HEK293 (cell line): ENCODE measurements at regions not wholly inside any gene's neighbourhood (a gene's known extent, or its start where the extent isn't known, plus 50 kb on each side); places are given as distances from the start of the nearest gene placed in this dataset.

Experiments
- CTCF ChIA-PET: fragments of 350-600 bp; formaldehyde crosslinking; extraction: SDS; loops from one replicate; lab custom pipeline; 2021; ENCODE audit warnings: antibody characterized with exemption; lab: Yijun Ruan, JAX
- POLR2A ChIA-PET: fragments of 300-600 bp; formaldehyde crosslinking; extraction: SDS; loops from one replicate; lab custom pipeline; 2020; ENCODE audit warnings: antibody characterized with exemption, inconsistent platforms; lab: Yijun Ruan, JAX
- H3K27ac ChIP-seq: fragments of 200-500 bp; sonication (Bioruptor generic); 2 replicates; pipeline ENCODE4 v1.5.1; 2014; ENCODE audit warnings: low read depth, low read length, control low read depth, inconsistent platforms; ENCODE audit errors: extremely low read depth
- H3K36me3 ChIP-seq, 2 experiments: fragments of 200-500 bp in 1 of 2; sonication (Bioruptor generic) in 1 of 2; 1 replicate in 1 of 2; 2 replicates in 1 of 2; pipeline ENCODE4 v1.5.1; 2014 to 2017; ENCODE audit warnings: inconsistent platforms in 2 of 2, low read length in 2 of 2; ENCODE audit not compliant: control insufficient read depth in 2 of 2, insufficient read depth in 1 of 2
- H3K4me1 ChIP-seq: fragments of 200-500 bp; sonication (Bioruptor generic); 2 replicates; pipeline ENCODE4 v1.5.1; 2014; ENCODE audit warnings: mild to moderate bottlenecking, low read length, inconsistent platforms; ENCODE audit not compliant: control insufficient read depth, insufficient read depth
- H3K4me3 ChIP-seq: 2 replicates; pipeline ENCODE4 v1.5.1; 2011; ENCODE audit warnings: low read depth, mild to moderate bottlenecking, control low read depth, low read length, moderate library complexity
- H3K9me3 ChIP-seq: fragments of 200-500 bp; sonication (Bioruptor generic); 2 replicates; pipeline ENCODE4 v1.5.1; 2014; ENCODE audit warnings: low read depth, low read length, inconsistent platforms; ENCODE audit not compliant: control insufficient read depth, insufficient read depth
- GLIS2 ChIP-seq: fragments of 450-650 bp; formaldehyde crosslinking; IDR thresholded peaks from 2 replicates; pipeline ENCODE4 v1.5.1; 2016; ENCODE audit warnings: missing biosample characterization, missing genetic modification characterization
- KLF1 ChIP-seq: fragments of 450-650 bp; formaldehyde crosslinking; IDR thresholded peaks from 2 replicates; pipeline ENCODE4 v1.5.1; 2016; ENCODE audit warnings: missing biosample characterization, missing genetic modification characterization
- SETDB1 ChIP-seq: IDR thresholded peaks from one replicate; pipeline ENCODE4 v1.6.1; 2017; ENCODE audit warnings: mild to moderate bottlenecking, low read length, moderate library complexity, mixed read lengths; ENCODE audit not compliant: insufficient read length
- ZBTB21 ChIP-seq: fragments of 450-650 bp; formaldehyde crosslinking; IDR thresholded peaks from 2 replicates; pipeline ENCODE4 v1.5.1; 2017; ENCODE audit warnings: missing biosample characterization, missing genetic modification characterization
- ZBTB8A ChIP-seq: fragments of 450-650 bp; formaldehyde crosslinking; IDR thresholded peaks from 2 replicates; pipeline ENCODE4 v1.5.1; 2016; ENCODE audit warnings: missing biosample characterization, missing genetic modification characterization
- ZEB2 ChIP-seq: fragments of 450-650 bp; formaldehyde crosslinking; IDR thresholded peaks from 2 replicates; pipeline ENCODE4 v1.5.1; 2016; ENCODE audit warnings: missing biosample characterization, missing genetic modification characterization
- ZFP41 ChIP-seq: fragments of 450-650 bp; formaldehyde crosslinking; IDR thresholded peaks from 2 replicates; pipeline ENCODE4 v1.5.1; 2016; ENCODE audit warnings: missing biosample characterization, missing genetic modification characterization, borderline replicate concordance
- ZFP69B ChIP-seq: fragments of 450-650 bp; formaldehyde crosslinking; IDR thresholded peaks from 2 replicates; pipeline ENCODE4 v1.5.1; 2016; ENCODE audit warnings: missing biosample characterization, missing genetic modification characterization
- ZNF121 ChIP-seq: fragments of 450-650 bp; formaldehyde crosslinking; IDR thresholded peaks from 2 replicates; pipeline ENCODE4 v1.5.1; 2016; ENCODE audit warnings: missing biosample characterization, missing genetic modification characterization
- ZNF16 ChIP-seq: fragments of 450-650 bp; formaldehyde crosslinking; IDR thresholded peaks from 2 replicates; pipeline ENCODE4 v1.5.1; 2016; ENCODE audit warnings: low read depth, missing biosample characterization, missing genetic modification characterization
- ZNF169 ChIP-seq: fragments of 450-650 bp; formaldehyde crosslinking; IDR thresholded peaks from 2 replicates; pipeline ENCODE4 v1.5.1; 2016; ENCODE audit warnings: missing biosample characterization, missing genetic modification characterization
- ZNF311 ChIP-seq: fragments of 450-650 bp; formaldehyde crosslinking; IDR thresholded peaks from 2 replicates; pipeline ENCODE4 v1.5.1; 2017; ENCODE audit warnings: missing biosample characterization, missing genetic modification characterization, borderline replicate concordance
- ZNF335 ChIP-seq: fragments of 450-650 bp; formaldehyde crosslinking; conservative IDR thresholded peaks from 2 replicates; pipeline ENCODE4 v1.5.1; 2016; ENCODE audit warnings: missing biosample characterization, missing genetic modification characterization
- ZNF423 ChIP-seq: fragments of 450-650 bp; formaldehyde crosslinking; IDR thresholded peaks from 2 replicates; pipeline ENCODE4 v1.5.1; 2016; ENCODE audit warnings: missing biosample characterization, missing genetic modification characterization
- ZNF433 ChIP-seq: fragments of 450-650 bp; formaldehyde crosslinking; IDR thresholded peaks from 2 replicates; pipeline ENCODE4 v1.5.1; 2016; ENCODE audit warnings: missing biosample characterization, missing genetic modification characterization, low read depth
- ZNF596 ChIP-seq: fragments of 450-650 bp; IDR thresholded peaks from 2 replicates; pipeline ENCODE4 v1.5.0; 2018; ENCODE audit warnings: missing biosample characterization, mild to moderate bottlenecking, missing genetic modification characterization, moderate library complexity
- ZNF626 ChIP-seq: fragments of 450-650 bp; sonication (Bioruptor Pico); formaldehyde crosslinking; IDR thresholded peaks from 2 replicates; pipeline ENCODE4 v1.5.1; 2018; ENCODE audit warnings: missing biosample characterization, missing genetic modification characterization, inconsistent platforms
- ZNF658 ChIP-seq: fragments of 450-650 bp; formaldehyde crosslinking; IDR thresholded peaks from 2 replicates; pipeline ENCODE4; 2016; ENCODE audit warnings: missing biosample characterization, missing genetic modification characterization
- ZNF768 ChIP-seq: fragments of 450-650 bp; formaldehyde crosslinking; IDR thresholded peaks from 2 replicates; pipeline ENCODE4 v1.5.1; 2018; ENCODE audit warnings: missing biosample characterization, mild to moderate bottlenecking, missing genetic modification characterization
- ZNF777 ChIP-seq: fragments of 450-650 bp; formaldehyde crosslinking; IDR thresholded peaks from 2 replicates; pipeline ENCODE4 v1.5.1; 2017; ENCODE audit warnings: missing biosample characterization, missing genetic modification characterization, borderline replicate concordance
- TF ChIP-seq, protein P1 (sequence below): fragments of 450-650 bp; formaldehyde crosslinking; IDR thresholded peaks from 2 replicates; pipeline ENCODE4 v1.5.1; 2016; ENCODE audit warnings: missing biosample characterization, missing genetic modification characterization, borderline replicate concordance
- TF ChIP-seq, protein P2 (sequence below): fragments of 450-650 bp; formaldehyde crosslinking; IDR thresholded peaks from 2 replicates; pipeline ENCODE4 v1.5.1; 2016; ENCODE audit warnings: missing biosample characterization, missing genetic modification characterization

DNA sequence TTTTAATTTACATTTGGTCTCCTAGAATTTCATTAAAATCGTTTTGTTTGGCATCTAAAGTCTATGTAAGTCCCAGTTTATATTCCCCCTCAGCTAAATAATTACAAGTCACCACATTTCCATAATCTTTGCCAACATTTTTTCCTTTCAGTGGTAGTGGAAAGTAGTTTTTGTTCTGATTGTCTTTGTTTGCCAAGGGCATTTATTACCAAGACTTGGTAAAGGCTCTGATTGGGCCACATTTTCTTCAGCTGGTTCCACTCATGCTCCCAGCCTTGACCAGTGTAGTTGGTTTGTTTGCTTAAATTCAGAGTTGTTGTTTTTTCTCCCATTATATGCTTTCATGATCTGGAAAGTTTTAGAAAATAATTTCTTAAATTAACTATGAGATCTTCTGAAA is 153.4 kb upstream of the MME start (continued):
- TF ChIP-seq, protein P1, sequence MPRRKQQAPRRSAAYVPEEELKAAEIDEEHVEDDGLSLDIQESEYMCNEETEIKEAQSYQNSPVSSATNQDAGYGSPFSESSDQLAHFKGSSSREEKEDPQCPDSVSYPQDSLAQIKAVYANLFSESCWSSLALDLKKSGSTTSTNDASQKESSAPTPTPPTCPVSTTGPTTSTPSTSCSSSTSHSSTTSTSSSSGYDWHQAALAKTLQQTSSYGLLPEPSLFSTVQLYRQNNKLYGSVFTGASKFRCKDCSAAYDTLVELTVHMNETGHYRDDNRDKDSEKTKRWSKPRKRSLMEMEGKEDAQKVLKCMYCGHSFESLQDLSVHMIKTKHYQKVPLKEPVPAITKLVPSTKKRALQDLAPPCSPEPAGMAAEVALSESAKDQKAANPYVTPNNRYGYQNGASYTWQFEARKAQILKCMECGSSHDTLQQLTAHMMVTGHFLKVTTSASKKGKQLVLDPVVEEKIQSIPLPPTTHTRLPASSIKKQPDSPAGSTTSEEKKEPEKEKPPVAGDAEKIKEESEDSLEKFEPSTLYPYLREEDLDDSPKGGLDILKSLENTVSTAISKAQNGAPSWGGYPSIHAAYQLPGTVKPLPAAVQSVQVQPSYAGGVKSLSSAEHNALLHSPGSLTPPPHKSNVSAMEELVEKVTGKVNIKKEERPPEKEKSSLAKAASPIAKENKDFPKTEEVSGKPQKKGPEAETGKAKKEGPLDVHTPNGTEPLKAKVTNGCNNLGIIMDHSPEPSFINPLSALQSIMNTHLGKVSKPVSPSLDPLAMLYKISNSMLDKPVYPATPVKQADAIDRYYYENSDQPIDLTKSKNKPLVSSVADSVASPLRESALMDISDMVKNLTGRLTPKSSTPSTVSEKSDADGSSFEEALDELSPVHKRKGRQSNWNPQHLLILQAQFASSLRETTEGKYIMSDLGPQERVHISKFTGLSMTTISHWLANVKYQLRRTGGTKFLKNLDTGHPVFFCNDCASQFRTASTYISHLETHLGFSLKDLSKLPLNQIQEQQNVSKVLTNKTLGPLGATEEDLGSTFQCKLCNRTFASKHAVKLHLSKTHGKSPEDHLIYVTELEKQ, result no peak
- TF ChIP-seq GLIS2 (no peak), ZBTB21 (tag by site-specific recombination) (no peak)

DNA sequence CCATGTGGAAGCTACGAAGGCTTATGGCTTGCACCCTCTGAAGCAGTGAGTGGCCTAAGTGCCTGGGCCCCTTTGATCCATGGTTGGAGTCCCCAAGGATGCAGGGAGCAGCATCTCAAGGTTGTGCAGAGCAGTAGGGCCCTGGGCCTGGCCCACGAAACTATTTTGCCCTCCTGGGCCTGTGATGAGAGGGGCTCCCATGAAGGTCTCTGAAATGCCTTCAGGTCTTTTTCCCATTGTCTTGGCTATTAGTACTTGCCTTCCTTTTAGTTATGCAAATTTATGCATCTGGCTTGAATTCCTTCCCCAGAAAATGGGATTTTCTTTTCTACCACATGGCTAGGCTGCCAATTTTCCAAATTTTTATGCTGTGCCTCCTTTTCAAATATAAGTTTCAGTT is 158.8 kb upstream of the MME start:
- Histone ChIP-seq H3K9me3 (no peaks in the 10 kb centered on the region), H3K36me3 (no peaks in the 10 kb centered on the region), H3K4me3 (no peak overlapping the region), H3K4me1 (no peaks in the 10 kb centered on the region), H3K27ac (no peak overlapping the region)
- CTCF ChIA-PET, result interaction anchor here (0.5 kb wide), 1 partner anchor 32 kb away, joined by 5 read pairs; no protein-coding TSS in a partner anchor
- POLR2A ChIA-PET, result no interaction called here
- TF ChIP-seq ZNF768 (no peak), KLF1 (tag by site-specific recombination) (no peak), ZNF596 (no peak), ZFP69B (no peak), ZNF121 (no peak), ZNF311 (tag by site-specific recombination) (no peak), ZNF335 (tag by site-specific recombination) (no peak), ZNF16 (tag by site-specific recombination) (no peak)
- TF ChIP-seq, protein P2, sequence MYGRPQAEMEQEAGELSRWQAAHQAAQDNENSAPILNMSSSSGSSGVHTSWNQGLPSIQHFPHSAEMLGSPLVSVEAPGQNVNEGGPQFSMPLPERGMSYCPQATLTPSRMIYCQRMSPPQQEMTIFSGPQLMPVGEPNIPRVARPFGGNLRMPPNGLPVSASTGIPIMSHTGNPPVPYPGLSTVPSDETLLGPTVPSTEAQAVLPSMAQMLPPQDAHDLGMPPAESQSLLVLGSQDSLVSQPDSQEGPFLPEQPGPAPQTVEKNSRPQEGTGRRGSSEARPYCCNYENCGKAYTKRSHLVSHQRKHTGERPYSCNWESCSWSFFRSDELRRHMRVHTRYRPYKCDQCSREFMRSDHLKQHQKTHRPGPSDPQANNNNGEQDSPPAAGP, result no peak

DNA sequence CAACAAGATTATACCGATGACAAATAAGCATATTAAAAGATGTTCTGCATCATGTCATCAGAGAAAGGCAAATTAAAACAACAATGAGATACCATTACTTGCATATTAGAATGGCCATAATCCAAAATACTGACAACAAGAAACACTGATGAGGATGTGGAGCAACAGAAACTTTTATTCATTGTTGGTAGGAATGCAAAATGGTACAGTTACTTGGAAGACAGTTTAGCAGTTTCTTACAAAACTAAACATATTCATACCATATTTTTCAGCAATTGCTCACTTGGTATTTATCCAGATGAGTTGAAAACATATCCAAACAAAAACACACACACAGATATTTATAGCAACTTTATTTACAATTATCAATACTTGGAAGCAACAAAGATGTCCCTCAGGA is 160.9 kb upstream of the MME start:
- H3K27ac ChIP-seq, result no peak overlapping the region
- H3K4me1 ChIP-seq, result no peaks in the 10 kb centered on the region
- ChIA-PET POLR2A (no interaction called here), CTCF (interaction anchor here (0.8 kb wide), 1 partner anchor 247 kb away, joined by 3 read pairs; no protein-coding TSS in a partner anchor)
- no peak for TF ChIP-seq ZNF777
- no peak for TF ChIP-seq ZNF433 (tag by site-specific recombination)
- TF ChIP-seq ZFP41 (tag by site-specific recombination), result no peak
- TF ChIP-seq ZNF423, result no peak
- no peak for TF ChIP-seq SETDB1
- no peak for TF ChIP-seq KLF1 (tag by site-specific recombination)
- no peak for TF ChIP-seq ZEB2 (tag by site-specific recombination)
- TF ChIP-seq ZNF169, result no peak
- no peak for TF ChIP-seq ZNF626 (tag by site-specific recombination)
- TF ChIP-seq ZBTB8A (tag by site-specific recombination), result no peak
- TF ChIP-seq ZNF658 (tag by site-specific recombination), result no peak
- H3K9me3 ChIP-seq, result no peaks in the 10 kb centered on the region
- H3K4me3 ChIP-seq, result no peak overlapping the region
- no peaks in the 10 kb centered on the region for H3K36me3 ChIP-seq
